ENCODE measurements at regions not wholly inside any gene's neighbourhood (a gene's known extent, or its start where the extent isn't known, plus 50 kb on each side); places are given as distances from the start of the nearest gene placed in this dataset.

DNA sequence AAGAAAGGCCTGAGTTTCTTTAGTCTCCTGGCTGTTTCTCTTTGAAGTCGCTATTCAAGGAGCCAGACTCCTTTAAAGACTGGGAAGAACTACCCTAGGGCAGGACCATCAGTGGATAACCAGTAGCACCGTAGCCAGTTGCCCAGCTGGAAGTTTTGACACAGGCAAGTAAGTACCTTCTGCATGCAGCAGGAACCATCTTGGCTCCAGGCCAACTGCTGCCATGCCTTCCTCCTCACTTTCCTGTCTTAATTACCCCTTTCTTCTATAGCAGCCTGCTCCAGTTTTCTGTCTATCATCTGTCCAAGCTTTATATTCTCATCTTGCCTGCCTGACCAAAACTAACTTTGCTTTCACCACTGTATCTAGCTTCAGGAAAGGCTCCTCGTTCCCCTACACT is 149.7 kb upstream of the SV2C start:
- in situ Hi-C loops (cut with HindIII; ENCODE audit: low sequenced_read_pairs), result no loop called here
- DNase-seq (ENCODE audit: low read depth, low spot score), result no peak
- TF ChIP-seq, protein P1, sequence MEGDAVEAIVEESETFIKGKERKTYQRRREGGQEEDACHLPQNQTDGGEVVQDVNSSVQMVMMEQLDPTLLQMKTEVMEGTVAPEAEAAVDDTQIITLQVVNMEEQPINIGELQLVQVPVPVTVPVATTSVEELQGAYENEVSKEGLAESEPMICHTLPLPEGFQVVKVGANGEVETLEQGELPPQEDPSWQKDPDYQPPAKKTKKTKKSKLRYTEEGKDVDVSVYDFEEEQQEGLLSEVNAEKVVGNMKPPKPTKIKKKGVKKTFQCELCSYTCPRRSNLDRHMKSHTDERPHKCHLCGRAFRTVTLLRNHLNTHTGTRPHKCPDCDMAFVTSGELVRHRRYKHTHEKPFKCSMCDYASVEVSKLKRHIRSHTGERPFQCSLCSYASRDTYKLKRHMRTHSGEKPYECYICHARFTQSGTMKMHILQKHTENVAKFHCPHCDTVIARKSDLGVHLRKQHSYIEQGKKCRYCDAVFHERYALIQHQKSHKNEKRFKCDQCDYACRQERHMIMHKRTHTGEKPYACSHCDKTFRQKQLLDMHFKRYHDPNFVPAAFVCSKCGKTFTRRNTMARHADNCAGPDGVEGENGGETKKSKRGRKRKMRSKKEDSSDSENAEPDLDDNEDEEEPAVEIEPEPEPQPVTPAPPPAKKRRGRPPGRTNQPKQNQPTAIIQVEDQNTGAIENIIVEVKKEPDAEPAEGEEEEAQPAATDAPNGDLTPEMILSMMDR (IDR thresholded peaks at IDR 0.05; ENCODE audit: low read depth, low read length), result no peak

DNA sequence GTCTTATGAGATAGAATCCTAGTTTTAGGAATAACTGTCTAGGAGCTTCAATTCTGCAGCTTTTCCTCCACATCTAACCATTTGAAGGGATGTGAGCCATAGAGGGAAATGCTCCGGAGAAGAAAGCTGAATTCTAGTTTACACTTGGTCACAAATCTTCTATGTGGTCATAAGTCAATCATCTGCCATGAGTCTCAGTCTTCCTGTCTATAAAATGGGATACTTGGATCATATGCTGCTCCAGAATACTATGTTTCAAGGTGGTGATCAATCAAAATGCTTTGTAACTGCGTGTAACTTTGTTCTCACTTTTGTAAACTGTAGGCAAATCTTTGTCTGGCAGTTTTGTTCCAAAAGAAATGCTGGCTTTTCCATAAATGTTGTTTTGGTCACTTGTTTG is 152.0 kb upstream of the SV2C start:
- DNase-seq (ENCODE audit: low read depth, low spot score), result no peak
- no peak overlapping the region for H3K4me3 ChIP-seq (ENCODE audit: low read depth, low read length)
- in situ Hi-C loops (cut with HindIII; ENCODE audit: low sequenced_read_pairs), result no loop called here
- TF ChIP-seq, protein P1 (IDR thresholded peaks at IDR 0.05; ENCODE audit: low read depth, low read length), result no peak

More for the DNA sequence above, 149.7 kb upstream of the SV2C start:
- no peak overlapping the region for H3K4me3 ChIP-seq (ENCODE audit: low read depth, low read length)

DNA sequence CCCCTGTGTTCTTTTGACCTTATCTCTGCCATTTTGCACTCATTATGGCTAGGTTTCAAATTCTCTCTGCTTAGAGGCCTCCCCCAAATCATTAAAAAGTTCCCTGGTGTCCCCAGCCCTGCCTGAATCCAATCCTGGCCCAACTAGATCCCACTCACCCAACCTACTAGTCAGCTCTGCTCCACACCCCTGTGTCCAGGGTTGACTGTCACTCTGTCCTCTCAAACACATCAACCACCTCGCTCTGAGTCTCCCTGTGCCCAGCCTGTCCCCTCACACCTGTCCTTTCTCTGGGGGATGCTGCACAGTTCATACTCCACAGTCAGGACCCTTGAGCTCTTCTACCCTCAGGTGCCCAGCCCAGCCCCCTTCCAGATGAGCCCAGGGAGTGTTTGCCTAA is 154.2 kb upstream of the SV2C start:
- DNase-seq (ENCODE audit: low read depth, low spot score), result no peak
- H3K4me3 ChIP-seq (ENCODE audit: low read depth, low read length), result no peak overlapping the region
- in situ Hi-C loops (cut with HindIII; ENCODE audit: low sequenced_read_pairs), result no loop called here
- TF ChIP-seq, protein P1 (IDR thresholded peaks at IDR 0.05; ENCODE audit: low read depth, low read length), result no peak

DNA sequence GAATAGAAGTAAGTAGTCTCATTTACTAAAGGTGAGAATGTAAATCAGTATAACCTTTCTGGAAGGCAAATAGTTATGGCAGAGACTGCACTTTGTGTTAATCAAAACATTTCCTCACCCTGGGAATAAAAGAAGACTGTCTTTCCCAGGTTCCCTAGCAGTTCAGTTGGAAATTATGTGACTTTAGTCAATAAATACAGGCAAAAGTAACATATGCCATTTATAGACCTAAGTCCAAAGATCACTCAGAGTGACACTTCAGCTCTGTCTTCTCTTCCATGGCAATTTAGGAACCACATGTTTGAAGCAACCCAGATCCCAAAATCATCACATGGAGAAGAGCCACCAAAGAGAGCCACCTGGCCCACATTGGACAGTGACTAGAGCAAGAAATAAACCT is 160.7 kb upstream of the SV2C start:
- TF ChIP-seq, protein P1 (IDR thresholded peaks at IDR 0.05; ENCODE audit: low read depth, low read length), result no peak
- DNase-seq (ENCODE audit: low read depth, low spot score), result no peak
- H3K4me3 ChIP-seq (ENCODE audit: low read depth, low read length), result no peak overlapping the region
- in situ Hi-C loops (cut with HindIII; ENCODE audit: low sequenced_read_pairs), result no loop called here

DNA sequence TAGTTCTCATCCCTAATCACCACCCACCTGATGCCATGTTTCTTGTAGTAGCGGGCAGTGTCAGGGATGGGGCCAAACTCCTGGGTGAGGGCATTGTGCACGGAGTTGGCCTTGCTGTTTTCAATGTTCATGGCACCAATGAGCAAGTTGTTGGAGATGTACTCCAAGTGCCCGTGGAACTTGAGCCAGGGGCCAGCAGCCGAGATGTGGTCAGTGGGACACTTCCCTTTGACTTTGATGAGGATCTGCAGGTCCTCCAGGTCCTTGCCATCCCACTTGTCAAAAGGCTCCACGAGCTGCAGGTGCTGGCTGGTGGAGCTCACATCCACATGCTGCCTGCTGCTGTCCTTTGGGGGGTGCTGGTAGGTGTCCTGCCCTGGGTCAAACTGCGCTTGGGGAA is 162.2 kb upstream of the SV2C start:
- no peak overlapping the region for H3K4me3 ChIP-seq (ENCODE audit: low read depth, low read length)
- in situ Hi-C loops (cut with HindIII; ENCODE audit: low sequenced_read_pairs), result no loop called here
- DNase-seq (ENCODE audit: low read depth, low spot score), result no peak
- TF ChIP-seq, protein P1 (IDR thresholded peaks at IDR 0.05; ENCODE audit: low read depth, low read length), result no peak

DNA sequence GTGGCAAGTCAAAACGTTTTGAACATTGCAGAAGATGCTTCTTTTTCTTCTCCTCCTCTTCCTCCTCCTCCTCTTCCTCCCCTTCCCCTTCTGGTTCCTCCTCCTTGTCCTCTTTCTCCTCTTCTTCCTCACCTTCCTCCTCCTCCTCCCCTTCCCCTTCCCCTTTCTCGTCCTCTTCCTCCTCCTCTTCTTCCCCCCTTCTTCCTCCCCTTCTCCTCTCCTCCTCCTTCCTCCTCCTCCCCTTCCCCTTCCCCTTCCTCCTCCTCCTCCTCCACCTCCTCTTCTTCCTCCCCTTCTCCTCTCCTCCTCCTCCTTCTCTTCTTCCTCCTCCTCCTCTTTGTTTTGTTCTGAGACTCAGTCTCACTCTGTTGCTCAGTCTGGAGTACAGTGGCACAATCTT is 167.0 kb upstream of the SV2C start:
- no peak overlapping the region for H3K4me3 ChIP-seq (ENCODE audit: low read depth, low read length)
- DNase-seq (ENCODE audit: low read depth, low spot score), result no peak
- in situ Hi-C loops (cut with HindIII; ENCODE audit: low sequenced_read_pairs), result no loop called here
- TF ChIP-seq, protein P1 (IDR thresholded peaks at IDR 0.05; ENCODE audit: low read depth, low read length), result no peak

DNA sequence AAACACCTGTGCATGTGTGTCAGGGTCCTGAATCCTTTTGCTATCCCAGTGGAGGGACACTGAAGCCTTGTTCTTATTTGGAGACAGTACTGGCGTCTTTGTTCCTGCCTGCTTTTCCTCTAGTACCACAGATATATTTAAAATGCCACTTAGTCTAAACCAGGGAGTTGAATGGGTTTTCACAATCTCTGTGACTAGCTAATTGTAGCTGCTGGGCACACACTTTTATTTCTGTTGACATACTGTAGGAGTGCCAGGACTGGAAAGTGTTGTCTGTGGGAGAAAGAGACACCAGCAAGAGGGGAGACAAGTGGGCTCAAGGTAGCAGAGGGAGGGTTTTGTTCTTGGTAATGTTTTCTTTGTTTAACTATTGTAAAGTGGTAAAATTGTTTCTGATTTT is 174.0 kb upstream of the SV2C start:
- H3K4me3 ChIP-seq (ENCODE audit: low read depth, low read length), result no peak overlapping the region
- DNase-seq (ENCODE audit: low read depth, low spot score), result no peak
- in situ Hi-C loops (cut with HindIII; ENCODE audit: low sequenced_read_pairs), result no loop called here
- TF ChIP-seq, protein P1 (IDR thresholded peaks at IDR 0.05; ENCODE audit: low read depth, low read length), result no peak

Data from astrocyte of the spinal cord (primary cell).